ENCODE measurements at regions not wholly inside any gene's neighbourhood (a gene's known extent, or its start where the extent isn't known, plus 50 kb on each side); places are given as distances from the start of the nearest gene placed in this dataset.
A peak's percentile ranks its signal among the peaks of the same experiment; 100 is the strongest.

GRCh38 chr6:21352131-21352530 is 241.4 kb upstream of the SOX4 start:
- H3K27ac ChIP-seq (ENCODE audit: low read depth, low read length) = no peak overlapping the region
- H3K36me3 ChIP-seq (ENCODE audit: control insufficient read depth, insufficient read depth, low read length) = no peaks in the 10 kb centered on the region
- 0 out of 2 replicates have a peak, but pooled peaks cover 5% of the 10 kb centered on the region for H3K4me1 ChIP-seq (ENCODE audit: control insufficient read depth, insufficient read depth, low read length)
- H3K27me3 ChIP-seq (ENCODE audit: control insufficient read depth, insufficient read depth, low read length) = no peaks in the 10 kb centered on the region
- H3K4me3 ChIP-seq (ENCODE audit: low read depth, low read length) = no peak overlapping the region
- no peak overlapping the region for H3K9ac ChIP-seq (ENCODE audit: low read depth, low read length)
- H3K9me3 ChIP-seq (ENCODE audit: control insufficient read depth, insufficient read depth, low read length) = no peaks in the 10 kb centered on the region

- H3K4me1 ChIP-seq (ENCODE audit: control insufficient read depth, insufficient read depth, low read length) = peaks cover under 1% of the 10 kb centered on the region; the same call in 1 of the 2 replicates
- H3K9ac ChIP-seq (ENCODE audit: low read depth, low read length) = no peak overlapping the region
- H3K36me3 ChIP-seq (ENCODE audit: control insufficient read depth, insufficient read depth, low read length) = no peaks in the 10 kb centered on the region
- no peak overlapping the region for H3K27ac ChIP-seq (ENCODE audit: low read depth, low read length)
- H3K27me3 ChIP-seq (ENCODE audit: control insufficient read depth, insufficient read depth, low read length) = no peaks in the 10 kb centered on the region
- H3K9me3 ChIP-seq (ENCODE audit: control insufficient read depth, insufficient read depth, low read length) = no peaks in the 10 kb centered on the region
- H3K4me3 ChIP-seq (ENCODE audit: low read depth, low read length) = no peak overlapping the region
Observed at GRCh38 chr6:21354805-21355238, 238.7 kb upstream of the SOX4 start.

- peaks cover 4% of the 10 kb centered on the region; the same call in 1 of the 2 replicates for H3K4me1 ChIP-seq (ENCODE audit: control insufficient read depth, insufficient read depth, low read length)
Observed at GRCh38 chr6:21355638-21356037, 237.9 kb upstream of the SOX4 start.

GRCh38 chr6:21357262-21357661 is 236.3 kb upstream of the SOX4 start:
- Histone ChIP-seq H3K9ac (ENCODE audit: low read depth, low read length) (no peak overlapping the region), H3K9me3 (ENCODE audit: control insufficient read depth, insufficient read depth, low read length) (no peaks in the 10 kb centered on the region), H3K4me1 (ENCODE audit: control insufficient read depth, insufficient read depth, low read length) (peaks cover 7% of the 10 kb centered on the region), H3K36me3 (ENCODE audit: control insufficient read depth, insufficient read depth, low read length) (no peaks in the 10 kb centered on the region), H3K27me3 (ENCODE audit: control insufficient read depth, insufficient read depth, low read length) (no peaks in the 10 kb centered on the region), H3K27ac (ENCODE audit: low read depth, low read length) (no peak overlapping the region), H3K4me3 (ENCODE audit: low read depth, low read length) (no peak overlapping the region)

More at GRCh38 chr6:21355638-21356037, 237.9 kb upstream of the SOX4 start:
- Histone ChIP-seq H3K36me3 (ENCODE audit: control insufficient read depth, insufficient read depth, low read length) (no peaks in the 10 kb centered on the region), H3K9me3 (ENCODE audit: control insufficient read depth, insufficient read depth, low read length) (no peaks in the 10 kb centered on the region), H3K9ac (ENCODE audit: low read depth, low read length) (no peak overlapping the region), H3K27ac (ENCODE audit: low read depth, low read length) (no peak overlapping the region), H3K27me3 (ENCODE audit: control insufficient read depth, insufficient read depth, low read length) (no peaks in the 10 kb centered on the region), H3K4me3 (ENCODE audit: low read depth, low read length) (no peak overlapping the region)

- Histone ChIP-seq H3K27ac (ENCODE audit: low read depth, low read length) (no peak overlapping the region), H3K4me1 (ENCODE audit: control insufficient read depth, insufficient read depth, low read length) (peaks cover 7% of the 10 kb centered on the region), H3K36me3 (ENCODE audit: control insufficient read depth, insufficient read depth, low read length) (no peaks in the 10 kb centered on the region), H3K9me3 (ENCODE audit: control insufficient read depth, insufficient read depth, low read length) (no peaks in the 10 kb centered on the region), H3K9ac (ENCODE audit: low read depth, low read length) (no peak overlapping the region), H3K27me3 (ENCODE audit: control insufficient read depth, insufficient read depth, low read length) (no peaks in the 10 kb centered on the region), H3K4me3 (ENCODE audit: low read depth, low read length) (no peak overlapping the region)
Observed at GRCh38 chr6:21359926-21360325, 233.6 kb upstream of the SOX4 start.

GRCh38 chr6:21360336-21360735 is 233.2 kb upstream of the SOX4 start:
- Histone ChIP-seq H3K4me1 (ENCODE audit: control insufficient read depth, insufficient read depth, low read length) (peaks cover 7% of the 10 kb centered on the region), H3K9me3 (ENCODE audit: control insufficient read depth, insufficient read depth, low read length) (no peaks in the 10 kb centered on the region), H3K9ac (ENCODE audit: low read depth, low read length) (no peak overlapping the region), H3K27me3 (ENCODE audit: control insufficient read depth, insufficient read depth, low read length) (no peaks in the 10 kb centered on the region), H3K27ac (ENCODE audit: low read depth, low read length) (no peak overlapping the region), H3K4me3 (ENCODE audit: low read depth, low read length) (no peak overlapping the region), H3K36me3 (ENCODE audit: control insufficient read depth, insufficient read depth, low read length) (no peaks in the 10 kb centered on the region)

- no peaks in the 10 kb centered on the region for H3K27me3 ChIP-seq (ENCODE audit: control insufficient read depth, insufficient read depth, low read length)
- peak overlapping the region; percentile 75 for H3K27ac ChIP-seq (ENCODE audit: low read depth, low read length)
- H3K36me3 ChIP-seq (ENCODE audit: control insufficient read depth, insufficient read depth, low read length) = no peaks in the 10 kb centered on the region
- H3K9me3 ChIP-seq (ENCODE audit: control insufficient read depth, insufficient read depth, low read length) = no peaks in the 10 kb centered on the region
- H3K4me3 ChIP-seq (ENCODE audit: low read depth, low read length) = no peak overlapping the region
- no peak overlapping the region for H3K9ac ChIP-seq (ENCODE audit: low read depth, low read length)
- peaks cover 16% of the 10 kb centered on the region for H3K4me1 ChIP-seq (ENCODE audit: control insufficient read depth, insufficient read depth, low read length)
Observed at GRCh38 chr6:21367148-21367547, 226.4 kb upstream of the SOX4 start.

GRCh38 chr6:21367649-21368154 is 225.8 kb upstream of the SOX4 start:
- Histone ChIP-seq H3K27me3 (ENCODE audit: control insufficient read depth, insufficient read depth, low read length) (no peaks in the 10 kb centered on the region), H3K4me3 (ENCODE audit: low read depth, low read length) (0 out of 2 replicates have a peak overlapping the region, but pooled peaks have one; percentile 4), H3K36me3 (ENCODE audit: control insufficient read depth, insufficient read depth, low read length) (no peaks in the 10 kb centered on the region), H3K4me1 (ENCODE audit: control insufficient read depth, insufficient read depth, low read length) (peaks cover 16% of the 10 kb centered on the region), H3K9ac (ENCODE audit: low read depth, low read length) (no peak overlapping the region), H3K9me3 (ENCODE audit: control insufficient read depth, insufficient read depth, low read length) (no peaks in the 10 kb centered on the region), H3K27ac (ENCODE audit: low read depth, low read length) (peak overlapping the region; percentile 75)

- no peaks in the 10 kb centered on the region for H3K36me3 ChIP-seq (ENCODE audit: control insufficient read depth, insufficient read depth, low read length)
- no peaks in the 10 kb centered on the region for H3K9me3 ChIP-seq (ENCODE audit: control insufficient read depth, insufficient read depth, low read length)
- peak overlapping the region; percentile 0 for H3K27ac ChIP-seq (ENCODE audit: low read depth, low read length)
- no peak overlapping the region for H3K4me3 ChIP-seq (ENCODE audit: low read depth, low read length)
- no peaks in the 10 kb centered on the region for H3K27me3 ChIP-seq (ENCODE audit: control insufficient read depth, insufficient read depth, low read length)
- no peak overlapping the region for H3K9ac ChIP-seq (ENCODE audit: low read depth, low read length)
- peaks cover 25% of the 10 kb centered on the region for H3K4me1 ChIP-seq (ENCODE audit: control insufficient read depth, insufficient read depth, low read length)
Observed at GRCh38 chr6:21371061-21371460, 222.5 kb upstream of the SOX4 start.

- Histone ChIP-seq H3K4me1 (ENCODE audit: control insufficient read depth, insufficient read depth, low read length) (peaks cover 25% of the 10 kb centered on the region), H3K9ac (ENCODE audit: low read depth, low read length) (no peak overlapping the region), H3K36me3 (ENCODE audit: control insufficient read depth, insufficient read depth, low read length) (no peaks in the 10 kb centered on the region), H3K9me3 (ENCODE audit: control insufficient read depth, insufficient read depth, low read length) (no peaks in the 10 kb centered on the region), H3K4me3 (ENCODE audit: low read depth, low read length) (no peak overlapping the region), H3K27ac (ENCODE audit: low read depth, low read length) (peak overlapping the region; percentile 0), H3K27me3 (ENCODE audit: control insufficient read depth, insufficient read depth, low read length) (no peaks in the 10 kb centered on the region)
Observed at GRCh38 chr6:21371676-21372171, 221.8 kb upstream of the SOX4 start.

- no peaks in the 10 kb centered on the region for H3K27me3 ChIP-seq (ENCODE audit: control insufficient read depth, insufficient read depth, low read length)
- no peaks in the 10 kb centered on the region for H3K9me3 ChIP-seq (ENCODE audit: control insufficient read depth, insufficient read depth, low read length)
- H3K9ac ChIP-seq (ENCODE audit: low read depth, low read length) = no peak overlapping the region
- H3K36me3 ChIP-seq (ENCODE audit: control insufficient read depth, insufficient read depth, low read length) = no peaks in the 10 kb centered on the region
- H3K27ac ChIP-seq (ENCODE audit: low read depth, low read length) = no peak overlapping the region
- no peak overlapping the region for H3K4me3 ChIP-seq (ENCODE audit: low read depth, low read length)
- H3K4me1 ChIP-seq (ENCODE audit: control insufficient read depth, insufficient read depth, low read length) = peaks cover 9% of the 10 kb centered on the region
Observed at GRCh38 chr6:21375151-21376116, 218.1 kb upstream of the SOX4 start.

Data from HUES48 (cell line).